Loucy (cell line): ENCODE measurements at regions not wholly inside any gene's neighbourhood (a gene's known extent, or its start where the extent isn't known, plus 50 kb on each side); places are given as distances from the start of the nearest gene placed in this dataset.

Experiments used
- EZH2phosphoT487 ChIP-seq: fragments of 200-600 bp; IDR thresholded peaks from 2 replicates; pipeline ENCODE4 v1.6.1; 2018; ENCODE audit warnings: antibody characterized with exemption, mild to moderate bottlenecking, moderate library complexity, borderline replicate concordance
- TF ChIP-seq, protein P1 (sequence below): fragments of 200-600 bp; sonication (generic); conservative IDR thresholded peaks from 2 replicates; pipeline ENCODE4 v1.5.1; 2014; ENCODE audit warnings: mild to moderate bottlenecking, antibody characterized with exemption, low read length

DNA sequence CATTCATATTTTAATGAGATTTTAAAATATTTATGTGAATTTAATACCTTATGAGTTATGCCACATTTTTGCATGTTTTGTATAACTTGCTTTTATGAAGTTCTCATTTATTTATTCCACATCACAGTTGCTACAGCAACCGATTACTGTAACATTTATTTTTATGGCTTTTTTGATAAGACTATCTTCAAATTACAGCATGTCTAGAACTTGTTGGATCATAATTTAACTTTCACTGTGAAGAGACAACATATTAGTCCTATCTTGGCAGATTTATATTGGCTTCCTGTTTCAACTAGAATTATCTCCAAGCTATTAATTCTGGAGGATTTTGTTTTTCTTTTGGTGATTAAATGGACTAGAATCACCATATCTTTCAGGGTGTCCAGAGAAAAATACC, 793.7 kb upstream of the SLITRK5 start:
- TF ChIP-seq, protein P1, sequence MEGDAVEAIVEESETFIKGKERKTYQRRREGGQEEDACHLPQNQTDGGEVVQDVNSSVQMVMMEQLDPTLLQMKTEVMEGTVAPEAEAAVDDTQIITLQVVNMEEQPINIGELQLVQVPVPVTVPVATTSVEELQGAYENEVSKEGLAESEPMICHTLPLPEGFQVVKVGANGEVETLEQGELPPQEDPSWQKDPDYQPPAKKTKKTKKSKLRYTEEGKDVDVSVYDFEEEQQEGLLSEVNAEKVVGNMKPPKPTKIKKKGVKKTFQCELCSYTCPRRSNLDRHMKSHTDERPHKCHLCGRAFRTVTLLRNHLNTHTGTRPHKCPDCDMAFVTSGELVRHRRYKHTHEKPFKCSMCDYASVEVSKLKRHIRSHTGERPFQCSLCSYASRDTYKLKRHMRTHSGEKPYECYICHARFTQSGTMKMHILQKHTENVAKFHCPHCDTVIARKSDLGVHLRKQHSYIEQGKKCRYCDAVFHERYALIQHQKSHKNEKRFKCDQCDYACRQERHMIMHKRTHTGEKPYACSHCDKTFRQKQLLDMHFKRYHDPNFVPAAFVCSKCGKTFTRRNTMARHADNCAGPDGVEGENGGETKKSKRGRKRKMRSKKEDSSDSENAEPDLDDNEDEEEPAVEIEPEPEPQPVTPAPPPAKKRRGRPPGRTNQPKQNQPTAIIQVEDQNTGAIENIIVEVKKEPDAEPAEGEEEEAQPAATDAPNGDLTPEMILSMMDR = no peak
- no peak for TF ChIP-seq EZH2phosphoT487
